HEK293T (cell line): ENCODE measurements at regions not wholly inside any gene's neighbourhood (a gene's known extent, or its start where the extent isn't known, plus 50 kb on each side); places are given as distances from the start of the nearest gene placed in this dataset.

ENCODE experiments used
- CTCF ChIA-PET: fragments of 350-600 bp; formaldehyde crosslinking; extraction: SDS; loops from one replicate; lab custom pipeline; 2021; ENCODE audit warnings: antibody characterized with exemption, inconsistent platforms; lab: Yijun Ruan, JAX
- POLR2A ChIA-PET: fragments of 350-600 bp; formaldehyde crosslinking; extraction: SDS; loops from one replicate; lab custom pipeline; 2020; ENCODE audit warnings: antibody characterized with exemption, inconsistent platforms; lab: Yijun Ruan, JAX
- DNase-seq: peaks from one replicate; pipeline ENCODE4 v3.0.0; 2012; ENCODE audit warnings: mixed read lengths; ENCODE audit errors: extremely low spot score
- ARNT ChIP-seq: fragments of 450-650 bp; IDR thresholded peaks from 2 replicates; pipeline ENCODE4 v1.6.1; 2017; ENCODE audit warnings: mild to moderate bottlenecking
- BHLHE40 ChIP-seq: fragments of 450-650 bp; IDR thresholded peaks from 2 replicates; pipeline ENCODE4 v1.6.1; 2016; ENCODE audit warnings: mild to moderate bottlenecking, moderate library complexity, borderline replicate concordance
- CTBP1 ChIP-seq: fragments of 450-650 bp; IDR thresholded peaks from 2 replicates; pipeline ENCODE4 v1.6.1; 2016; ENCODE audit warnings: borderline replicate concordance
- ELF4 ChIP-seq: fragments of 450-650 bp; IDR thresholded peaks from 2 replicates; pipeline ENCODE4 v1.6.1; 2017; ENCODE audit warnings: antibody characterized with exemption
- FOXA1 ChIP-seq: fragments of 450-650 bp; IDR thresholded peaks from 2 replicates; pipeline ENCODE4 v1.6.1; 2016; ENCODE audit warnings: mild to moderate bottlenecking
- FOXK2 ChIP-seq: fragments of 450-650 bp; IDR thresholded peaks from 2 replicates; pipeline ENCODE4 v1.6.1; 2016; ENCODE audit warnings: mild to moderate bottlenecking
- FOXM1 ChIP-seq: fragments of 450-650 bp; IDR thresholded peaks from 2 replicates; pipeline ENCODE4 v1.6.1; 2017; ENCODE audit warnings: mild to moderate bottlenecking, borderline replicate concordance
- HDGF ChIP-seq: fragments of 450-650 bp; IDR thresholded peaks from 2 replicates; pipeline ENCODE4 v1.6.1; 2017; ENCODE audit warnings: antibody characterized with exemption, borderline replicate concordance
- L3MBTL2 ChIP-seq: fragments of 450-650 bp; conservative IDR thresholded peaks from 2 replicates; pipeline ENCODE4 v1.6.1; 2016; ENCODE audit warnings: mild to moderate bottlenecking
- LEF1 ChIP-seq: fragments of 450-650 bp; IDR thresholded peaks from 2 replicates; pipeline ENCODE4 v1.6.1; 2017; ENCODE audit warnings: mild to moderate bottlenecking, borderline replicate concordance
- NFRKB ChIP-seq: fragments of 450-650 bp; IDR thresholded peaks from 2 replicates; pipeline ENCODE4 v1.6.1; 2016; ENCODE audit warnings: mild to moderate bottlenecking, moderate library complexity
- PKNOX1 ChIP-seq: fragments of 450-650 bp; IDR thresholded peaks from 2 replicates; pipeline ENCODE4 v1.6.1; 2016
- SP1 ChIP-seq: fragments of 450-650 bp; IDR thresholded peaks from 2 replicates; pipeline ENCODE4 v1.6.1; 2017
- SUZ12 ChIP-seq: fragments of 450-650 bp; IDR thresholded peaks from 2 replicates; pipeline ENCODE4 v1.6.1; 2016; ENCODE audit warnings: mild to moderate bottlenecking
- TARDBP ChIP-seq: fragments of 450-650 bp; IDR thresholded peaks from 2 replicates; pipeline ENCODE4 v1.6.1; 2016
- ZNF384 ChIP-seq: fragments of 450-650 bp; IDR thresholded peaks from 2 replicates; pipeline ENCODE4 v1.6.1; 2016

GRCh38 chr17:6244253-6244652 is 174.1 kb downstream of the WSCD1 start:
- no peak for TF ChIP-seq NFRKB
- no peak for TF ChIP-seq FOXA1
- TF ChIP-seq ARNT: no peak
- no peak for TF ChIP-seq BHLHE40
- no peak for TF ChIP-seq HDGF
- TF ChIP-seq FOXK2: no peak
- no peak for TF ChIP-seq L3MBTL2
- TF ChIP-seq TARDBP: no peak
- no peak for TF ChIP-seq LEF1
- no peak for TF ChIP-seq SP1
- TF ChIP-seq FOXM1: no peak
- TF ChIP-seq PKNOX1: no peak
- TF ChIP-seq ELF4: no peak
- TF ChIP-seq CTBP1: no peak
- no peak for TF ChIP-seq SUZ12
- TF ChIP-seq ZNF384: no peak
- CTCF ChIA-PET: no interaction called here
- no peak for DNase-seq
- POLR2A ChIA-PET: no interaction called here

- no peak for TF ChIP-seq FOXK2
- DNase-seq: no peak
- ChIA-PET CTCF (no interaction called here), POLR2A (no interaction called here)
Observed at GRCh38 chr17:6243186-6243585, 173.0 kb downstream of the WSCD1 start.

GRCh38 chr17:6241996-6242395 is 171.8 kb downstream of the WSCD1 start:
- CTCF ChIA-PET: no interaction called here
- POLR2A ChIA-PET: no interaction called here
- no peak for TF ChIP-seq HDGF
- no peak for DNase-seq

GRCh38 chr17:6241381-6241780 is 171.2 kb downstream of the WSCD1 start:
- TF ChIP-seq BHLHE40: no peak
- no peak for TF ChIP-seq ZNF384
- no peak for TF ChIP-seq FOXA1
- no peak for TF ChIP-seq ELF4
- TF ChIP-seq SUZ12: no peak
- TF ChIP-seq HDGF: no peak
- no peak for TF ChIP-seq CTBP1
- TF ChIP-seq FOXM1: no peak
- TF ChIP-seq SP1: no peak
- no peak for TF ChIP-seq TARDBP
- TF ChIP-seq ARNT: no peak
- no peak for TF ChIP-seq FOXK2
- TF ChIP-seq PKNOX1: no peak
- TF ChIP-seq L3MBTL2: no peak
- no peak for TF ChIP-seq LEF1
- POLR2A ChIA-PET: no interaction called here
- CTCF ChIA-PET: no interaction called here
- no peak for DNase-seq

GRCh38 chr17:6240601-6241000 is 170.4 kb downstream of the WSCD1 start:
- CTCF ChIA-PET: no interaction called here
- no peak for DNase-seq
- TF ChIP-seq ELF4 (no peak), ARNT (no peak), NFRKB (no peak), ZNF384 (no peak), SP1 (no peak), TARDBP (no peak), FOXM1 (no peak), BHLHE40 (no peak), HDGF (no peak), LEF1 (no peak), L3MBTL2 (no peak)
- POLR2A ChIA-PET: no interaction called here

GRCh38 chr17:6240001-6240400 is 169.8 kb downstream of the WSCD1 start:
- TF ChIP-seq LEF1 (no peak), PKNOX1 (no peak), HDGF (no peak), FOXM1 (no peak), CTBP1 (no peak), SP1 (no peak), NFRKB (no peak), FOXK2 (no peak), ZNF384 (no peak), SUZ12 (no peak), FOXA1 (no peak), ARNT (no peak), TARDBP (no peak), BHLHE40 (no peak)
- CTCF ChIA-PET: no interaction called here
- no peak for DNase-seq
- POLR2A ChIA-PET: no interaction called here
